ENCODE measurements at regions not wholly inside any gene's neighbourhood (a gene's known extent, or its start where the extent isn't known, plus 50 kb on each side); places are given as distances from the start of the nearest gene placed in this dataset.

DNA sequence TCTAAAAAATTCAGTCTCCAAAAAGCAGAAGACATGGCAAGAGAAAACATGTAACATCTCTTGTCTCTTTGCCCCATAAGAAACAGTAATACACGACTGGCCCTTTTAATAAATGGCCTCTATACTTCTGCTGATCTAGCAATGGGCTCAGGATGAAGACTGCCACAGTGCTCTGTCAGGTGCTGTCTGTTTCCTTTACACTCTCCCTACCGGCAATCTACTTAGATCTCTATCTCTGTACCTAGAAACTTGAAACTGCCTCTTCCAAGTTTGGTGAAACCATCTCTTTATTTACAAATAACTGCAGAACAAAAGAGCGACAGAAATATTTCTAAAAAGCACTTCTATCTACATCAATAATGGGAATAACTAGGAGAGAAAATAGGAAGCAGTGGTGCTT lies 685.2 kb upstream of the INTU start:
- Histone ChIP-seq H3K36me3 (no peaks in the 10 kb centered on the region), H3K4me1 (no peaks in the 10 kb centered on the region), H3K9me3 (no peaks in the 10 kb centered on the region), H3K4me3 (no peak overlapping the region), H3K27me3 (no peaks in the 10 kb centered on the region), H3K27ac (no peak overlapping the region)
- TF ChIP-seq POLR2AphosphoS5 (IDR thresholded peaks at IDR 0.05) (no peak), POLR2A (IDR thresholded peaks at IDR 0.05) (no peak)
- TF ChIP-seq, protein P1, sequence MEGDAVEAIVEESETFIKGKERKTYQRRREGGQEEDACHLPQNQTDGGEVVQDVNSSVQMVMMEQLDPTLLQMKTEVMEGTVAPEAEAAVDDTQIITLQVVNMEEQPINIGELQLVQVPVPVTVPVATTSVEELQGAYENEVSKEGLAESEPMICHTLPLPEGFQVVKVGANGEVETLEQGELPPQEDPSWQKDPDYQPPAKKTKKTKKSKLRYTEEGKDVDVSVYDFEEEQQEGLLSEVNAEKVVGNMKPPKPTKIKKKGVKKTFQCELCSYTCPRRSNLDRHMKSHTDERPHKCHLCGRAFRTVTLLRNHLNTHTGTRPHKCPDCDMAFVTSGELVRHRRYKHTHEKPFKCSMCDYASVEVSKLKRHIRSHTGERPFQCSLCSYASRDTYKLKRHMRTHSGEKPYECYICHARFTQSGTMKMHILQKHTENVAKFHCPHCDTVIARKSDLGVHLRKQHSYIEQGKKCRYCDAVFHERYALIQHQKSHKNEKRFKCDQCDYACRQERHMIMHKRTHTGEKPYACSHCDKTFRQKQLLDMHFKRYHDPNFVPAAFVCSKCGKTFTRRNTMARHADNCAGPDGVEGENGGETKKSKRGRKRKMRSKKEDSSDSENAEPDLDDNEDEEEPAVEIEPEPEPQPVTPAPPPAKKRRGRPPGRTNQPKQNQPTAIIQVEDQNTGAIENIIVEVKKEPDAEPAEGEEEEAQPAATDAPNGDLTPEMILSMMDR (IDR thresholded peaks at IDR 0.05), result no peak
- 74 to 93% methylated on average over 3 of the region's 3 CpGs for WGBS, 2 donors (ENCODE audit: low coverage in 1 of 2)
- no peak for ATAC-seq

DNA sequence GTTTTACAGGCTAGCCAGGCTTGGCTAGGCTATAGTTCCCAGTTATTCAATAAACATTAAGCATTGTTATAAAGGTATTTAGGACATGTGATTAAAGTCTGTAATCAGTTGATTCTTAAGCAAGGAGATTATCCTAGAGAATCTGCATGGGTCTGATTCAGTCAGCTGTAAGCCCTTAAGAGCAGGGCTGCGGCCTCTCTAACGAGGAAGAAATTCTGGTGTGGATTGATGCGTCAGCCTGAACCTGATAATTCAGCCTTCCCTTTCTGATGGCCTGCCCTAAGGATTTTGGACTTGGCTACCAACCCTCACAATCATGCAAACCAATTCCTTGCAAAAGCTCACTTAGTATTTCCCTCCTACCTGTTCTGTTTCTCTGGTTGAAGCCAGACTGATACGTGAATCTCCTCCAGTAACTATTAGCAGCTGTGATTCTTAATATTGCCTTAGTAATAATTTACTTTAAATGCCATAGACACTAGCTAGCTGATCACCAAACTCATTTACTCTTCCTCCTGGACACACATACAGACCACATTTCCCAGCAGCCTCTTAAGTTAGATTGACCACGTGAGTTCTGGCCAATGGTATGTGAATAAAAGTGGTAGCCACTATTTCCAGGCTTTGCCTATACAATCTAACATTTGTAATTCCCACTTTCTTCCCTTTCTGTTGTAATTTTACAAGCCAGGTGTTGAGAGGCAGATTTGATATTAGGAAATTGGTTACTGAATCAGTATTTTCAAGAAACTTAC lies 678.0 kb upstream of the INTU start:
- H3K9me3 ChIP-seq, result no peaks in the 10 kb centered on the region
- H3K27ac ChIP-seq, result no peak overlapping the region
- H3K4me3 ChIP-seq, result no peak overlapping the region
- WGBS, 2 donors (ENCODE audit: low coverage in 1 of 2), result 86 to 87% methylated on average over 4 to 5 of the region's 5 CpGs
- no peaks in the 10 kb centered on the region for H3K36me3 ChIP-seq
- no peaks in the 10 kb centered on the region for H3K27me3 ChIP-seq
- TF ChIP-seq POLR2AphosphoS5 (IDR thresholded peaks at IDR 0.05), result no peak
- TF ChIP-seq POLR2A (IDR thresholded peaks at IDR 0.05), result no peak
- no peak for TF ChIP-seq EP300 (IDR thresholded peaks at IDR 0.05)
- TF ChIP-seq, protein P1 (IDR thresholded peaks at IDR 0.05), result no peak
- ATAC-seq, result no peak
- H3K4me1 ChIP-seq, result no peaks in the 10 kb centered on the region

DNA sequence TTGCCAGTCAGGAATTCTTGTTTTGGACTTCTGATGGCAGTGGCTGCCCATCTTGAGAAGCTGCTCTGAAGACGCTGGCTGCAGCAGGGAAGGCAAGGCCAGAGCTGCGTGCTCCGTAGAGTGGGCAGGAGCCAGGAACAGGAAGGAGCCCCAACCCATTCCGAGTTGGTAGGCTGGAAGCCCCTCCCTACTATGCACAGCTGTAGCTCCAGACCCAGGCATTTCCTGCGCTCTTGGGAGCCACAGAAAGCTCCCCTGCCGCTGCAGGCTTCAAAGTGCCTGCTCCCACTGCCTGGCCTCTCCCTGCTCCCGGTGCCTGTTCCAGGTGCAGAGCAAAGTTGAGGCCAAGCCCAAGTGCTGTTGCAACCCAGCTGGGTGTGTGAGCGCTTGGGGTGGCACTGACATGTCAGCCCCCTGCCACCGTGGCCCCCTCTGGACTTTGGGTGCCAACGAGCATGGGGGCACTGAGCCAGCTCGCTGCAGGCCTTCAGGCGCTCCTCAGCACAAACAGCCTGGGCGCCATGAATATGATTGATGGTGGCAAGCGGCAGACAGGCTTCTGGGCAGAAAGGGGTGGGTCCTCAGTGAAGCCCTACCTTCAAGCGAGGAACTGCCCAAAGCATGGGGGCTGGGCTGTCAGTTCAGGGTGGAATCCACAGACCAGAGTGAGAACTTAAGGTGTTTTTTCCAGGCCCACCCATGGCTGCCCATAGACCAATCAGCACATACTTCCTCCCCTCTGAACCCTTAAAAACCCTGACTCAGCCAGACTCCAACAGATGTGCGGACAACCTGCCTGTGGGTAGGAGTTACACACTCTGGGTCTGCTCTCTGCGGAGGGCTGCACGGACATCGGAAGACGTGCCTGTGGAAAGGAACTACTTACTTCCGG lies 677.2 kb upstream of the INTU start:
- Histone ChIP-seq H3K9me3 (no peaks in the 10 kb centered on the region), H3K4me3 (no peak overlapping the region), H3K36me3 (no peaks in the 10 kb centered on the region), H3K27me3 (no peaks in the 10 kb centered on the region), H3K27ac (no peak overlapping the region), H3K4me1 (no peaks in the 10 kb centered on the region)
- TF ChIP-seq POLR2A (IDR thresholded peaks at IDR 0.05) (no peak), EP300 (IDR thresholded peaks at IDR 0.05) (no peak), POLR2AphosphoS5 (IDR thresholded peaks at IDR 0.05) (no peak)
- TF ChIP-seq, protein P1 (IDR thresholded peaks at IDR 0.05), result no peak
- ATAC-seq, result no peak
- WGBS, 2 donors (ENCODE audit: low coverage in 1 of 2), result 90 to 95% methylated on average over 2 to 4 of the region's 21 CpGs

DNA sequence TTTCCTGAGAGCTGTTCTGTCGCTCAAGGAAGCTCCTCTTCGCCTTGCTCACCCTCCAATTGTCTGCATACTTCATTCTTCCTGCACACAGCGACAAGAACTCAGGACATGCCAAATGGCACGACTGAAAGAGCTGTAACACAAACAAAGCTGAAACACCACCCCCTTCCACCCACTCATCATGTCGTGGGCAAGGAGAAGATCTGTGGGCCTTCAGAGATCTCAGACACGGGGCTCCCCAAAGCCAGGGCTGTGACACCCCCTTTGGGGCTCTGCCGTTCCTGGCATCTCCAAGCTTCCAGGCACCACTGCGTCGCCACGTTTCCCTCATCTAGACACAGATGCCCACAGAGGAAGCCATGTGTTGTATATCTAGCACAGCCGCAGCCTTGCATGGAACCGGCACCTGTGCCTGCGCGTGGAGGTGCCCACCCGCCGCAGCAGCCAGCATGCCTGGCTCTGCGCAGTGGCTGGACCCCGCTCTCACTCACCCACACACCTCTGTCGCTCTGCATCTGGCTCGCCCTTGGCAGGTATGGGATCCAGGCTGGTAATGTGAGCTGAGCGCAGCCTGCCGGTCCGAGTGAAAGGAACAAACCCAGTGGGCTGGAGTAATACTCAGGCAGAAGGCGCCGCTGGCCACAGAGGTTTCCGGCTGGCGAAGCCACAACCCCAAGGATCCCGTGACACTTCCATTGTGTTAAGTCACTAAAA lies 676.4 kb upstream of the INTU start:
- WGBS, 2 donors (ENCODE audit: low coverage in 1 of 2), result 88 to 100% methylated on average over 8 of the region's 28 CpGs

More for the DNA sequence above, 676.4 kb upstream of the INTU start:
- Histone ChIP-seq H3K9me3 (no peaks in the 10 kb centered on the region), H3K4me1 (no peaks in the 10 kb centered on the region), H3K27ac (no peak overlapping the region), H3K36me3 (no peaks in the 10 kb centered on the region), H3K27me3 (no peaks in the 10 kb centered on the region), H3K4me3 (no peak overlapping the region)
- TF ChIP-seq, protein P1 (IDR thresholded peaks at IDR 0.05), result no peak
- TF ChIP-seq EP300 (IDR thresholded peaks at IDR 0.05), result no peak
- TF ChIP-seq POLR2AphosphoS5 (IDR thresholded peaks at IDR 0.05), result no peak
- no peak for TF ChIP-seq POLR2A (IDR thresholded peaks at IDR 0.05)
- ATAC-seq, result no peak
